CD4-positive, CD25-positive, alpha-beta regulatory T cell (primary cell): ENCODE measurements at regions not wholly inside any gene's neighbourhood (a gene's known extent, or its start where the extent isn't known, plus 50 kb on each side); places are given as distances from the start of the nearest gene placed in this dataset.
A peak's percentile ranks its signal among the peaks of the same experiment; 100 is the strongest.

Experiments used
- ATAC-seq, 2 donors: fragments of 150-1000 bp; cut with Tn5 transposase; one replicate each; pipeline ENCODE4 v1.10.0; 2021; ENCODE audit warnings: low read depth in 2 of 2, moderate number of reproducible peaks in 2 of 2, moderate library complexity in 1 of 2
- DNase-seq, 3 donors: peaks; one replicate each; pipeline versions ENCODE4 v3.0.0 to v3.0.0-alpha.2; 2012 to 2022; ENCODE audit warnings: mixed read lengths in 1 of 3
- H3K27ac ChIP-seq: one replicate; pipeline ENCODE4 v1.7.0; 2013; ENCODE audit warnings: mild to moderate bottlenecking, low read length; ENCODE audit not compliant: insufficient read depth, poor library complexity, severe bottlenecking
- H3K27me3 ChIP-seq: one replicate; pipeline ENCODE4 v1.7.0; 2013; ENCODE audit warnings: low read length; ENCODE audit not compliant: control insufficient read depth, insufficient read depth
- H3K36me3 ChIP-seq: one replicate; pipeline ENCODE4 v1.7.0; 2013; ENCODE audit warnings: mild to moderate bottlenecking, low read length, moderate library complexity; ENCODE audit not compliant: control insufficient read depth, insufficient read depth
- H3K4me1 ChIP-seq: 2 replicates; pipeline ENCODE4 v1.7.0; 2013; ENCODE audit warnings: mild to moderate bottlenecking, low read length; ENCODE audit not compliant: insufficient read depth, control insufficient read depth, poor library complexity, severe bottlenecking
- H3K4me3 ChIP-seq: one replicate; pipeline ENCODE4 v1.7.0; 2013; ENCODE audit warnings: low read depth, mild to moderate bottlenecking, low read length, moderate library complexity
- H3K9me3 ChIP-seq, 2 experiments: 1 replicate in 1 of 2; 2 replicates in 1 of 2; pipeline ENCODE4 v1.7.0; 2013; ENCODE audit warnings: low read length in 2 of 2, mild to moderate bottlenecking in 1 of 2, moderate library complexity in 1 of 2; ENCODE audit not compliant: control insufficient read depth in 2 of 2
- H3K27ac Mint-ChIP-seq, 3 donors: one replicate each; pipeline ENCODE4 v1.8.0; 2020 to 2022; ENCODE audit warnings: mild to moderate bottlenecking in 3 of 3, mixed read lengths in 3 of 3, moderate library complexity in 2 of 3
- H3K27me3 Mint-ChIP-seq: one replicate; pipeline ENCODE4 v1.8.0; 2022; ENCODE audit warnings: mild to moderate bottlenecking, mixed read lengths
- H3K36me3 Mint-ChIP-seq: one replicate; pipeline ENCODE4 v1.8.0; 2020; ENCODE audit warnings: mixed read lengths
- H3K4me1 Mint-ChIP-seq, 4 donors: one replicate each; pipeline ENCODE4 v1.8.0; 2020 to 2022; ENCODE audit warnings: mixed read lengths in 4 of 4, mild to moderate bottlenecking in 1 of 4
- H3K4me3 Mint-ChIP-seq, 4 donors: one replicate each; pipeline ENCODE4 v1.8.0; 2020 to 2022; ENCODE audit warnings: mild to moderate bottlenecking in 4 of 4, mixed read lengths in 4 of 4, moderate library complexity in 3 of 4
- H3K9me3 Mint-ChIP-seq, 7 donors: one replicate each; pipeline ENCODE4 v1.8.0; 2020 to 2022; ENCODE audit warnings: mixed read lengths in 7 of 7, mild to moderate bottlenecking in 3 of 7, moderate library complexity in 2 of 7

DNA sequence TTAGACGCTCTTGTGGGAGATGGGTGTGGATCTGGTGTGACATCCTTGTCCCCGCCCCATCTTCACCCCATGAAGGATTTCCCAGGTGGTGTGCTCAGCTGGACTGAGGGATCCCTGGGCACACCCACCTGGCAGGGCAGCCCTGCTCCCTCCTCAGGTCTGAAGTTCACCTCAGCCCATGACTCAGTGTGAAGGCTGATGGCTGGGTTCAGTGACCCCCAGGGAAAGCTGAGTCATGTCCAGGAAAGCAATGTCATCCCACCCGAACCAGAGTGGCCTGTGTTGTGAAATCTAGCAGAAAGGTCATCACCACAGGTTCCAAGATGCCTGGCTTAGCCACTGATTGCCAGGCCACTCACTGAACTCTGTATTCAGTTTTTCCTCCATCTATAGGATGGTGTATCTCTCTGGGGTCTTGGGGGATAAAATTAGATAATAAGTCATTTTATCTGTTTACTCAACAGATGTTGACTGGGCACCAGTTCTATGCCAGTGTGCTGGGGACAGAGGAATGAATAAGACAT lies 97.7 kb upstream of the JUN start:
- H3K27ac Mint-ChIP-seq, result no peak overlapping the region
- H3K4me1 Mint-ChIP-seq, result peaks cover 0 to 17% (median 10%) of the 10 kb centered on the region in 4 donors
- DNase-seq (no peak), ATAC-seq (no peak)
- Histone ChIP-seq H3K36me3 (no peaks in the 10 kb centered on the region), H3K4me3 (no peak overlapping the region), H3K27ac (no peak overlapping the region), H3K4me1 (no peaks in the 10 kb centered on the region), H3K27me3 (peaks cover 4% of the 10 kb centered on the region), H3K9me3 (no peaks in the 10 kb centered on the region)
- H3K4me3 Mint-ChIP-seq, result no peak overlapping the region
- H3K9me3 Mint-ChIP-seq, result peaks cover 0 to 1% (median 0%) of the 10 kb centered on the region in 7 donors
- no peaks in the 10 kb centered on the region for H3K36me3 Mint-ChIP-seq
- H3K27me3 Mint-ChIP-seq, result no peaks in the 10 kb centered on the region

DNA sequence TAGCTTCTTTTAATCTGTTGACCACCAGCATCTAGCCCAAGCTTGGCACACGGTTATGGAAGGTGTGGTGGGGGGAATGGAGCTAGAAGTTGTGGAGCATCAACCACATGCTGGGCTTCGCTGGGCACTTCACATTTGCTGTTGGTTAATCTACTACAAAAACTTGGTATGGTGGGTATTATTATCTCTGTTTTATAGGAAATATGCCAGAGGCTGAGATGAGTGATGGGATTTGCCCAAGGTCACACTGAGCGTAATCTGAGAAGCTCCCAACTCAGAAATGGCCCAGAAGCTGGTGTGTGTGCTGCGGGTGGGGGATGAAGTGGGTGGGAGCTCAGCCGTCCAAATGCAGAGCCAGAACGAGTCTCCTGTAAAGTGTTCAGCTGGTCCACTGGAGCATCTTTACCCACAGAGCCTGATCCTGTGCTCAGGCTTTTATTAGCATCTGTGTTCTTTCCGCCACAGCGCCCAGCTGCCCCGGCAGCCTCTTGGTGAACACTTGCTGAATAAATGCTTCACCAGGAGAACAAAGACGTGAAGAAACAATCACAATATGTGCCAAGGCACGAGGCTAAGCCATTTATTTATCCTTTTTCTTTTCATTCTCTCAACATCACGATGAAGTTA lies 98.6 kb upstream of the JUN start:
- Mint-ChIP-seq H3K9me3 (peaks cover 0 to 1% (median 0%) of the 10 kb centered on the region in 7 donors), H3K4me3 (no peak overlapping the region), H3K27ac (no peak overlapping the region), H3K4me1 (peaks cover 0 to 21% (median 10%) of the 10 kb centered on the region in 4 donors), H3K27me3 (no peaks in the 10 kb centered on the region), H3K36me3 (no peaks in the 10 kb centered on the region)
- H3K9me3 ChIP-seq, result no peaks in the 10 kb centered on the region
- H3K36me3 ChIP-seq, result no peaks in the 10 kb centered on the region
- H3K27ac ChIP-seq, result no peak overlapping the region
- peaks cover 4% of the 10 kb centered on the region for H3K27me3 ChIP-seq
- no peaks in the 10 kb centered on the region for H3K4me1 ChIP-seq
- H3K4me3 ChIP-seq, result no peak overlapping the region
- ATAC-seq (no peak), DNase-seq (no peak)

DNA sequence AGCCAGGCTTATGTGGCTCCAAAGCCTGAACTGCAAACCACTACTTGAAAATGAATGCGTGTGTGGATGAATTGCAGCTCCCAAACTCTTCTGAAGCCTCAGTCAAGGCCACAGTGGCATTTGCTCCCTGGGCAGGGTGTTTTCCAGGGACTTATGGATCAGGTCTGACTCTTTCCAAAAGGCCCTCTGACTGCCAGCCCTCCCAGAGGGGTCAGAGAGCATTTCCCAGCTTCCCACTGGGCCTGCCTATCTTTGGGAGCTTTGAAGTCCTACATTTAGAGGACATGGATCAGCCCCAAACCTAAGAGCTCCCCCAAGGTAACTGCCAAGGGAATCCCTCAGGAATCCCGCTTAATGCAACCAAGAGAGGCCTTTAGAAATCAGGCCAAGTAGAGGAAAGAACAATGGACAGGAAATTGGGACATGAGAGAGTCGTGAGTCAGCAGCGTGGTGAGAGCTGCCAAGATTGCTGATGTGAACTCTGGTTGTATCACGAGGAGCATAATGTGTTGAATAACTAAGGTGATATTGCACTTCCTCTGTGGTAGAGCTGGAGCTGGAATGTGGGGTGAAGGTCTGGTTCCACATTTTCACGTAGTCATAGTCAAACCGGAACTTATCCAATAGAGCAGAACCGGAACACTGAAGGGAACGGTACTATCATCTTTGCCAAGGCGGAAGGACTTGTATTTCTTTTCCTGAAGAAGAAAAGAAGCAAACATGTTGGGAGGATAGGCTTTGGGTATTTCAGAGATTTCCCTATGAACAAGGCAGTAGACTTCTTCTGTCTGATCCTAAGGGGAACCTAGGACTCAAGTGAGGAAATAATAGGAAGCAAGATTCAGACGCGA lies 99.4 kb upstream of the JUN start:
- Histone ChIP-seq H3K27me3 (peaks cover 4% of the 10 kb centered on the region), H3K4me1 (no peaks in the 10 kb centered on the region), H3K36me3 (no peaks in the 10 kb centered on the region), H3K4me3 (no peak overlapping the region), H3K9me3 (no peaks in the 10 kb centered on the region), H3K27ac (no peak overlapping the region)
- Mint-ChIP-seq H3K4me1 (peaks cover 0 to 21% (median 8%) of the 10 kb centered on the region in 4 donors), H3K27me3 (no peaks in the 10 kb centered on the region), H3K9me3 (peaks cover 0 to 1% (median 0%) of the 10 kb centered on the region in 7 donors), H3K36me3 (no peaks in the 10 kb centered on the region), H3K27ac (no peak overlapping the region), H3K4me3 (no peak overlapping the region)
- DNase-seq (no peak), ATAC-seq (no peak)

DNA sequence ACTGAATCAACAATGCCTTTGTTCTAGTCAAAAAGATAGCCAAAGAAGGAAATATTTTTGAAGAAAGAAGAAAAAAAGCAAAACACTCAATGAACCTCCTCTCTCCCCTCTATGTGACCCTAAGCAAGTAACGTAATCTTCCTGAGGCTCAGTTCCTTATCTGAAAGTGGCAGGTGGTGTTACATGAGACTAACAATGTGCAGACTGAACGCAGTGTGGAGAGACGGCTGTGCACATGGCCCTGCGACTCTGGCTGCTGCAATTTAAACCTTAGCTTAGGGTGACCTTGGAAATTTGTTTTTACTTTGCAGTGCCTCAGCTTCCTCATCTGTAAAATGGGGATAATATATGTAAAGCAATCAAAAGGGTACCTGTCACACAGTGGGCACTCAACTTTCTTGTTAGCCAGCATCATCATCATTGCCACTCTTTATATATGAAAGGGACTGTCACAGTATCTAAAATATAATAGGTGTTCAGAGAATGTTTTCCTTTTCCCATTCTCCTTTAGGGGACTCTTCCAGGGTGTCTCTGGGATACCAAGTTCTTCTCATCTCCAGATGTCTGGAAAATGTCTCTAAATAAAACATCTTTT lies 100.1 kb upstream of the JUN start:
- H3K27ac ChIP-seq, result no peak overlapping the region
- peaks cover 4% of the 10 kb centered on the region for H3K27me3 ChIP-seq
- DNase-seq (no peak), ATAC-seq (no peak)
- H3K36me3 ChIP-seq, result no peaks in the 10 kb centered on the region
- H3K27ac Mint-ChIP-seq, result no peak overlapping the region
- no peaks in the 10 kb centered on the region for H3K27me3 Mint-ChIP-seq
- H3K36me3 Mint-ChIP-seq, result no peaks in the 10 kb centered on the region
- no peak overlapping the region for H3K4me3 ChIP-seq
- H3K4me3 Mint-ChIP-seq, result no peak overlapping the region
- H3K9me3 Mint-ChIP-seq, result peaks cover 0 to 1% (median 0%) of the 10 kb centered on the region in 7 donors
- no peaks in the 10 kb centered on the region for H3K4me1 ChIP-seq
- H3K9me3 ChIP-seq, result no peaks in the 10 kb centered on the region
- peaks cover 0 to 21% (median 8%) of the 10 kb centered on the region in 4 donors for H3K4me1 Mint-ChIP-seq

DNA sequence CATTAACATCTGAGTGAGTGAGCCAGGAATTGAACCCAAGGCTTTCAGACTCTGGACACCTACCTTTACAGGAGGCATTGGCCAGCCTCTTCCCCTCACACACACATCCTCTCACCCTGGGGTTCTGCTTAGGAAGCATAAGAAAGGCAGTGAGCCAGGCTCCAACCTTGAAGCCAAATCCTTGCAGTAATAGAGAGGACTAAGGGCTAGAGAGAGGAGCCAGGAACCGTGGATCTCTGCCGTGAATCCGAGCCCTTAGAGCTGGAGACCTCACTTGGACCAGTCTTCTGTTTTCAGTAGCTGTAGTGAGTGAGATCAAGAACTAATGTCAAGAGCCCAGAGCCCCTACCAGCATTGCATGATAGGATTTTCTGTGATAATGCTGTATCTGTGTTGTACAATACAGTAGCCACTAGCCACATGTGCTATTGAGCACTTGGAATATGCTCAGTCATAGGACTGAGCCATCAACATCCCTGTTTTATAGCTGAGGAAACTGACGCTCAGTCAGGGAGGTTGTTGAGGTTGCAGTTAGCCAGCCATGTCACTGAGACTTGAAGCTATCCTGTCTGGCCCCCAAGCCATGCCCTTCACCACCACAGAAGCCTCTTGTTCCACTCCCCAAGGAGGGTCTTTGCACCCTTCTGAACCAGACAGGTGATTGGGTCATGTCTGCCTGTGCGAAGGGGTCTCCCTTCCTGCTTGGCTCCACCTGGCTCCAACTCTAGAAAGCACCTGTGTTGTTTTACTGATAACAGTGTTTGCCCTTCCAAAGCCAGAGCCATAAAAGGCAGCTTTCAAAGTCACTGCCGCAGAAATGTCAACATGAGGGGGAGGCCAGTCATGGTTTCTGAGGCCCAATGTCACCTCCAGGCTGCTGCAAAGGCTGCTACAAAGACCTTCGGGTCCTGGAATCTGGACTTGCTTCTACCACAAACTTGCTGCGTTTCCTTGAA lies 101.1 kb upstream of the JUN start:
- Mint-ChIP-seq H3K27me3 (no peaks in the 10 kb centered on the region), H3K4me1 (peaks cover 0 to 21% (median 10%) of the 10 kb centered on the region in 4 donors), H3K4me3 (no peak overlapping the region), H3K9me3 (peaks cover 0 to 1% (median 0%) of the 10 kb centered on the region in 7 donors), H3K36me3 (no peaks in the 10 kb centered on the region), H3K27ac (peak overlapping the region; percentile 2 to 68 (median 61))
- Histone ChIP-seq H3K27me3 (peaks cover 4% of the 10 kb centered on the region), H3K36me3 (no peaks in the 10 kb centered on the region), H3K9me3 (no peaks in the 10 kb centered on the region), H3K4me1 (no peaks in the 10 kb centered on the region), H3K27ac (no peak overlapping the region), H3K4me3 (no peak overlapping the region)
- DNase-seq (no peak), ATAC-seq (peak in 1 of 2 donors; percentile 14)

DNA sequence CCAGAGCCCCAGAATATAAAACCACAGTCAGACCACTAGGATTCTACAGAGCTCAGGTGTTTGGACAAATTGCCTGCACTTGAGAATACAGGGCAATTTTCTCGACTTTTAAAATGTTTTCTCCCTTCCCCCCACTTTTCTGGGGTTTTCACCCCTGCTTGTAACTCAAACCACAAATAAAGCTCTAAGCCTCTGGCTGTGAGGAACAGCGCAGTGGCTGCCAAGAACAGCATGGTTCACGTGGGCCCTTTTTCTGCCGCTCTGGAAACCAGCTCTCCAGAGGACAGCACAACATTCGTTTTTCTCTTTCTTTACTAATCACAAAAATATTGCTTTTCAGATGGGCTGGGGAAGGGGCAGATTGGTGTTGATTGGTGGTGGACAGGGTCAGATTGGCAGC lies 102.2 kb upstream of the JUN start:
- peaks cover 0 to 21% (median 10%) of the 10 kb centered on the region in 4 donors for H3K4me1 Mint-ChIP-seq
- no peak overlapping the region for H3K4me3 Mint-ChIP-seq
- Histone ChIP-seq H3K27ac (no peak overlapping the region), H3K9me3 (no peaks in the 10 kb centered on the region), H3K27me3 (no peaks in the 10 kb centered on the region), H3K4me3 (no peak overlapping the region), H3K36me3 (no peaks in the 10 kb centered on the region), H3K4me1 (no peaks in the 10 kb centered on the region)
- no peak for DNase-seq
- no peak for ATAC-seq
- no peaks in the 10 kb centered on the region for H3K27me3 Mint-ChIP-seq
- H3K27ac Mint-ChIP-seq, result peak overlapping the region in 2 of 3 donors; percentile 2 to 26
- peaks cover 0 to 1% (median 0%) of the 10 kb centered on the region in 7 donors for H3K9me3 Mint-ChIP-seq
- no peaks in the 10 kb centered on the region for H3K36me3 Mint-ChIP-seq

GRCh38 chr1:58886611-58887010 lies 102.8 kb upstream of the JUN start:
- H3K4me1 Mint-ChIP-seq, result peaks cover 0 to 21% (median 12%) of the 10 kb centered on the region in 4 donors
- no peak overlapping the region for H3K4me3 Mint-ChIP-seq
- no peaks in the 10 kb centered on the region for H3K36me3 Mint-ChIP-seq
- ATAC-seq (no peak), DNase-seq (no peak)
- Histone ChIP-seq H3K36me3 (no peaks in the 10 kb centered on the region), H3K4me3 (no peak overlapping the region), H3K27ac (no peak overlapping the region), H3K27me3 (no peaks in the 10 kb centered on the region), H3K4me1 (no peaks in the 10 kb centered on the region), H3K9me3 (no peaks in the 10 kb centered on the region)
- no peaks in the 10 kb centered on the region for H3K27me3 Mint-ChIP-seq
- H3K27ac Mint-ChIP-seq, result no peak overlapping the region
- H3K9me3 Mint-ChIP-seq, result peaks cover 0 to 1% (median 0%) of the 10 kb centered on the region in 7 donors
